Transverse colon (tissue), 4 donors: ENCODE measurements at regions not wholly inside any gene's neighbourhood (a gene's known extent, or its start where the extent isn't known, plus 50 kb on each side); places are given as distances from the start of the nearest gene placed in this dataset.

ENCODE experiments used
- CTCF ChIP-seq, 5 experiments: fragments of 200-600 bp in 3 of 5; fragments of 450-650 bp in 2 of 5; sonication (generic) in 3 of 5; IDR thresholded peaks; 1 replicate in 2 of 5; 2 replicates in 3 of 5; pipeline ENCODE4 v1.5.1; 2016 to 2017; ENCODE audit warnings: antibody characterized with exemption in 5 of 5, inconsistent platforms in 3 of 5, mild to moderate bottlenecking in 2 of 5, moderate library complexity in 1 of 5
- POLR2A ChIP-seq: fragments of 450-650 bp; IDR thresholded peaks from one replicate; pipeline ENCODE4 v1.6.1; 2016; ENCODE audit warnings: antibody characterized with exemption, mild to moderate bottlenecking, moderate library complexity
- POLR2AphosphoS5 ChIP-seq, 3 donors: sonication (generic); formaldehyde crosslinking; IDR thresholded peaks; one replicate each; pipeline ENCODE4 v1.6.1; 2016; ENCODE audit warnings: antibody characterized with exemption in 3 of 3

- TF ChIP-seq POLR2AphosphoS5 (IDR thresholded peaks at IDR 0.05) (no peak), CTCF (IDR thresholded peaks at IDR 0.05) (no peak), POLR2A (no peak)
Observed at GRCh38 chr14:62087191-62087590, 325.0 kb downstream of the SNAPC1 start.
